Karpas-422 (cell line): ENCODE measurements at regions not wholly inside any gene's neighbourhood (a gene's known extent, or its start where the extent isn't known, plus 50 kb on each side); places are given as distances from the start of the nearest gene placed in this dataset.

Experiments used
- DNase-seq: peaks from one replicate; pipeline ENCODE4 v3.0.0-alpha.2; 2015
- H2AFZ ChIP-seq: fragments of 200-600 bp; sonication (generic); 2 replicates; pipeline ENCODE4 v1.6.1; 2014; ENCODE audit warnings: antibody characterized with exemption, low read length, mixed read lengths
- H3K27ac ChIP-seq: fragments of 200-600 bp; sonication (generic); 2 replicates; pipeline ENCODE4 v1.5.1; 2014; ENCODE audit warnings: mild to moderate bottlenecking, low read length, moderate library complexity
- H3K27me3 ChIP-seq: fragments of 200-600 bp; sonication (generic); 2 replicates; pipeline ENCODE4 v1.6.1; 2014; ENCODE audit warnings: low read length, mixed read lengths
- H3K36me3 ChIP-seq: fragments of 200-600 bp; sonication (generic); 2 replicates; pipeline ENCODE4 v1.6.1; 2014; ENCODE audit warnings: low read length, mixed read lengths; ENCODE audit not compliant: insufficient read depth
- H3K4me1 ChIP-seq: fragments of 200-600 bp; sonication (generic); 2 replicates; pipeline ENCODE4 v1.6.1; 2014; ENCODE audit warnings: mild to moderate bottlenecking, low read length, mixed read lengths
- H3K4me2 ChIP-seq: fragments of 200-600 bp; sonication (generic); 2 replicates; pipeline ENCODE4 v1.6.1; 2014; ENCODE audit warnings: low read length, low read depth, mild to moderate bottlenecking; ENCODE audit not compliant: poor library complexity, severe bottlenecking
- H3K4me3 ChIP-seq: fragments of 200-600 bp; sonication (generic); 2 replicates; pipeline ENCODE4 v1.5.1; 2014; ENCODE audit warnings: mild to moderate bottlenecking, antibody characterized with exemption, low read length, mixed read lengths
- H3K79me2 ChIP-seq: fragments of 200-600 bp; sonication (generic); 2 replicates; pipeline ENCODE4 v1.6.1; 2014; ENCODE audit warnings: mild to moderate bottlenecking, low read length, mixed read lengths
- H3K9ac ChIP-seq: fragments of 200-600 bp; sonication (generic); 2 replicates; pipeline ENCODE4 v1.6.0; 2014; ENCODE audit warnings: low read length
- H3K9me2 ChIP-seq: fragments of 200-600 bp; sonication (generic), shearing (Covaris generic); replicated peaks from 2 replicates; pipeline ENCODE4 v1.6.0; 2014; ENCODE audit warnings: mild to moderate bottlenecking, low read length, moderate library complexity; ENCODE audit not compliant: insufficient read depth
- H3K9me3 ChIP-seq: fragments of 300-700, 200-600 bp; sonication (generic); 2 replicates; pipeline ENCODE4 v1.6.1; 2014; ENCODE audit warnings: low read length, mixed read lengths
- H4K20me1 ChIP-seq: fragments of 200-600 bp; sonication (generic); 2 replicates; pipeline ENCODE4 v1.6.1; 2014; ENCODE audit warnings: mild to moderate bottlenecking, antibody characterized with exemption, low read length, low read depth; ENCODE audit not compliant: insufficient read depth

- Histone ChIP-seq H3K9me2 (0 out of 2 replicates have a peak, but pooled peaks cover 5% of the 10 kb centered on the region), H3K4me2 (no peak overlapping the region), H3K4me1 (no peaks in the 10 kb centered on the region), H4K20me1 (no peaks in the 10 kb centered on the region), H3K79me2 (no peaks in the 10 kb centered on the region), H3K9me3 (no peaks in the 10 kb centered on the region), H3K27ac (no peak overlapping the region), H3K27me3 (no peaks in the 10 kb centered on the region), H3K36me3 (no peaks in the 10 kb centered on the region), H3K9ac (no peak overlapping the region), H3K4me3 (no peak overlapping the region), H2AFZ (no peak overlapping the region)
- DNase-seq, result no peak
Measured at GRCh38 chr12:61974461-61974860, 285.7 kb upstream of the USP15 start.

- H3K9me3 ChIP-seq, result no peaks in the 10 kb centered on the region
- H3K79me2 ChIP-seq, result no peaks in the 10 kb centered on the region
- no peak overlapping the region for H2AFZ ChIP-seq
- H3K4me2 ChIP-seq, result no peak overlapping the region
- H3K27me3 ChIP-seq, result no peaks in the 10 kb centered on the region
- no peaks in the 10 kb centered on the region for H3K4me1 ChIP-seq
- no peaks in the 10 kb centered on the region for H3K9me2 ChIP-seq
- H3K36me3 ChIP-seq, result no peaks in the 10 kb centered on the region
- DNase-seq, result no peak
- no peaks in the 10 kb centered on the region for H4K20me1 ChIP-seq
- H3K27ac ChIP-seq, result no peak overlapping the region
- H3K9ac ChIP-seq, result no peak overlapping the region
- no peak overlapping the region for H3K4me3 ChIP-seq
Measured at GRCh38 chr12:61985830-61986229, 274.4 kb upstream of the USP15 start.

- Histone ChIP-seq H3K27ac (no peak overlapping the region), H4K20me1 (no peaks in the 10 kb centered on the region), H3K9ac (no peak overlapping the region), H3K4me3 (no peak overlapping the region), H3K4me2 (no peak overlapping the region), H3K9me3 (no peaks in the 10 kb centered on the region), H3K36me3 (no peaks in the 10 kb centered on the region), H3K27me3 (no peaks in the 10 kb centered on the region), H3K9me2 (no peaks in the 10 kb centered on the region), H3K79me2 (no peaks in the 10 kb centered on the region), H3K4me1 (no peaks in the 10 kb centered on the region), H2AFZ (no peak overlapping the region)
- DNase-seq, result no peak
Measured at GRCh38 chr12:61987173-61987572, 273.0 kb upstream of the USP15 start.

GRCh38 chr12:61991661-61992060 is 268.5 kb upstream of the USP15 start:
- H3K27ac ChIP-seq, result no peak overlapping the region
- H3K79me2 ChIP-seq, result no peaks in the 10 kb centered on the region
- H3K4me1 ChIP-seq, result no peaks in the 10 kb centered on the region
- H3K9me2 ChIP-seq, result no peaks in the 10 kb centered on the region
- no peak overlapping the region for H2AFZ ChIP-seq
- no peaks in the 10 kb centered on the region for H3K27me3 ChIP-seq
- H4K20me1 ChIP-seq, result no peaks in the 10 kb centered on the region
- no peak overlapping the region for H3K9ac ChIP-seq
- no peak overlapping the region for H3K4me2 ChIP-seq
- DNase-seq, result no peak
- no peaks in the 10 kb centered on the region for H3K36me3 ChIP-seq
- H3K9me3 ChIP-seq, result no peaks in the 10 kb centered on the region
- no peak overlapping the region for H3K4me3 ChIP-seq

GRCh38 chr12:61993734-61994345 is 266.4 kb upstream of the USP15 start:
- peak; percentile 83 for DNase-seq

GRCh38 chr12:61996717-61997116 is 263.5 kb upstream of the USP15 start:
- no peak overlapping the region for H2AFZ ChIP-seq

More at GRCh38 chr12:61993734-61994345, 266.4 kb upstream of the USP15 start:
- no peak overlapping the region for H2AFZ ChIP-seq
- H3K36me3 ChIP-seq, result no peaks in the 10 kb centered on the region
- no peaks in the 10 kb centered on the region for H3K27me3 ChIP-seq
- no peaks in the 10 kb centered on the region for H3K9me2 ChIP-seq
- no peak overlapping the region for H3K4me2 ChIP-seq
- H3K9ac ChIP-seq, result no peak overlapping the region
- H3K79me2 ChIP-seq, result no peaks in the 10 kb centered on the region
- no peak overlapping the region for H3K4me3 ChIP-seq
- H3K9me3 ChIP-seq, result no peaks in the 10 kb centered on the region
- no peaks in the 10 kb centered on the region for H3K4me1 ChIP-seq
- no peaks in the 10 kb centered on the region for H4K20me1 ChIP-seq
- H3K27ac ChIP-seq, result no peak overlapping the region

GRCh38 chr12:61998791-61999190 is 261.4 kb upstream of the USP15 start:
- no peak for DNase-seq
- H4K20me1 ChIP-seq, result no peaks in the 10 kb centered on the region
- H3K9me2 ChIP-seq, result no peaks in the 10 kb centered on the region
- H3K4me2 ChIP-seq, result no peak overlapping the region
- no peaks in the 10 kb centered on the region for H3K36me3 ChIP-seq
- no peak overlapping the region for H3K27ac ChIP-seq
- no peaks in the 10 kb centered on the region for H3K27me3 ChIP-seq
- no peak overlapping the region for H3K4me3 ChIP-seq
- no peaks in the 10 kb centered on the region for H3K4me1 ChIP-seq
- no peak overlapping the region for H3K9ac ChIP-seq
- H2AFZ ChIP-seq, result no peak overlapping the region
- H3K79me2 ChIP-seq, result no peaks in the 10 kb centered on the region
- no peaks in the 10 kb centered on the region for H3K9me3 ChIP-seq

More at GRCh38 chr12:61996717-61997116, 263.5 kb upstream of the USP15 start:
- Histone ChIP-seq H3K4me1 (no peaks in the 10 kb centered on the region), H3K27me3 (no peaks in the 10 kb centered on the region), H3K79me2 (no peaks in the 10 kb centered on the region), H3K9me2 (no peaks in the 10 kb centered on the region), H3K4me2 (no peak overlapping the region), H3K9ac (no peak overlapping the region), H3K9me3 (no peaks in the 10 kb centered on the region), H3K27ac (no peak overlapping the region), H4K20me1 (no peaks in the 10 kb centered on the region), H3K4me3 (no peak overlapping the region), H3K36me3 (no peaks in the 10 kb centered on the region)
- no peak for DNase-seq

GRCh38 chr12:61999311-61999710 is 260.9 kb upstream of the USP15 start:
- Histone ChIP-seq H2AFZ (no peak overlapping the region), H3K4me3 (no peak overlapping the region), H3K36me3 (no peaks in the 10 kb centered on the region), H3K9me2 (no peaks in the 10 kb centered on the region), H3K4me2 (no peak overlapping the region), H3K9me3 (no peaks in the 10 kb centered on the region), H3K27ac (no peak overlapping the region), H3K9ac (no peak overlapping the region), H3K27me3 (no peaks in the 10 kb centered on the region), H3K4me1 (no peaks in the 10 kb centered on the region), H4K20me1 (no peaks in the 10 kb centered on the region), H3K79me2 (no peaks in the 10 kb centered on the region)
- no peak for DNase-seq
